ENCODE measurements at regions not wholly inside any gene's neighbourhood (a gene's known extent, or its start where the extent isn't known, plus 50 kb on each side); places are given as distances from the start of the nearest gene placed in this dataset.

DNA sequence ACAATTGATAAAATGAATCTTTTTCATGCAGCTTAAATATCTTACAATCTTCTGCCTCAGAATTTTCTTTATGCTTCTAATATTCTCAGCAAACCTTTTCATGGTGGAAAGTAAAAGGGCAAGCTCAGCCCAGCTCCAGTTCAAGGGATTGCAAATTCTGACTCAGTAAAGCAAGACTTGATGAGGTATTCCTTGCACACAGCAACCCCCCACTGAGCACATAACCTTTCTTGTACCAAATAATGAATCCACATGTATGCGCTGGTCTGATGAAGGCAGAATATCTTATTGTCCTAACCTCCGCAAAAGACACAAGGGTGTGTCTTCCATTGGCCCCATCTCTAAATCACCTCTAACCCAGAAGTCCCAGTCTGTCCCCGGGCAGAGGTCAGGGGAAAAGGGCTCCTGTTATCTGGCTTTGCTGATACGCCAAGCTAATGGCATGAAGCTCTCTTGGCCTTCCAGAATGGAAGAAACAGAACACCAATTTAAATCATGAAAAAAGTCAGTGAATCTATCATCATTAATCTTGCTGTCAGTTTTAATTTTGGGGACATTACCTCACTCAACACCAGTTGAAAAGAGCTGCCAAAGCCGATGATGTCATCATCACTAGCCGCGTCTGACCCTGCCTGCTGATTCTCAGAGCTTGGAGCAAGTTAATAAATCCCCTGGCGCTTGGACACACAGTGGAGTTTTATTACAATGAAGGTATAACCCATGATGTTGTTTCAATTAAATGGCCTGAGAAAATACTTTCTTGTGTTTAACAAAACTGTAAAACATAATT, 592.5 kb upstream of the CLINT1 start:
- TF ChIP-seq, protein P1, sequence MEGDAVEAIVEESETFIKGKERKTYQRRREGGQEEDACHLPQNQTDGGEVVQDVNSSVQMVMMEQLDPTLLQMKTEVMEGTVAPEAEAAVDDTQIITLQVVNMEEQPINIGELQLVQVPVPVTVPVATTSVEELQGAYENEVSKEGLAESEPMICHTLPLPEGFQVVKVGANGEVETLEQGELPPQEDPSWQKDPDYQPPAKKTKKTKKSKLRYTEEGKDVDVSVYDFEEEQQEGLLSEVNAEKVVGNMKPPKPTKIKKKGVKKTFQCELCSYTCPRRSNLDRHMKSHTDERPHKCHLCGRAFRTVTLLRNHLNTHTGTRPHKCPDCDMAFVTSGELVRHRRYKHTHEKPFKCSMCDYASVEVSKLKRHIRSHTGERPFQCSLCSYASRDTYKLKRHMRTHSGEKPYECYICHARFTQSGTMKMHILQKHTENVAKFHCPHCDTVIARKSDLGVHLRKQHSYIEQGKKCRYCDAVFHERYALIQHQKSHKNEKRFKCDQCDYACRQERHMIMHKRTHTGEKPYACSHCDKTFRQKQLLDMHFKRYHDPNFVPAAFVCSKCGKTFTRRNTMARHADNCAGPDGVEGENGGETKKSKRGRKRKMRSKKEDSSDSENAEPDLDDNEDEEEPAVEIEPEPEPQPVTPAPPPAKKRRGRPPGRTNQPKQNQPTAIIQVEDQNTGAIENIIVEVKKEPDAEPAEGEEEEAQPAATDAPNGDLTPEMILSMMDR (IDR thresholded peaks at IDR 0.05; ENCODE audit: borderline replicate concordance, extremely low read depth, low read length, poor library complexity, severe bottlenecking) = no peak
- no peak for TF ChIP-seq EZH2 (IDR thresholded peaks at IDR 0.05; ENCODE audit: borderline replicate concordance, low read depth, low read length, severe bottlenecking)
